Muscle of back (tissue), 3 donors: ENCODE measurements at regions not wholly inside any gene's neighbourhood (a gene's known extent, or its start where the extent isn't known, plus 50 kb on each side); places are given as distances from the start of the nearest gene placed in this dataset.
"Not testable (repeated sequence)": the region's sequence is repeated elsewhere in the genome, so short reads cannot be mapped to it uniquely, and the experiment has no call there.

Experiments
- DNase-seq, 3 donors: peaks; one replicate each; pipeline versions ENCODE4 v3.0.0 to v3.0.0-alpha.2; 2013

GRCh38 chr11:45409587-45409986, 123.4 kb upstream of the SYT13 start:
- no peak for DNase-seq

GRCh38 chr11:45407226-45407625, 121.1 kb upstream of the SYT13 start:
- DNase-seq: no peak

- DNase-seq: no peak
These were observed 120.0 kb upstream of the SYT13 start for GRCh38 chr11:45405916-45406670.

DNA sequence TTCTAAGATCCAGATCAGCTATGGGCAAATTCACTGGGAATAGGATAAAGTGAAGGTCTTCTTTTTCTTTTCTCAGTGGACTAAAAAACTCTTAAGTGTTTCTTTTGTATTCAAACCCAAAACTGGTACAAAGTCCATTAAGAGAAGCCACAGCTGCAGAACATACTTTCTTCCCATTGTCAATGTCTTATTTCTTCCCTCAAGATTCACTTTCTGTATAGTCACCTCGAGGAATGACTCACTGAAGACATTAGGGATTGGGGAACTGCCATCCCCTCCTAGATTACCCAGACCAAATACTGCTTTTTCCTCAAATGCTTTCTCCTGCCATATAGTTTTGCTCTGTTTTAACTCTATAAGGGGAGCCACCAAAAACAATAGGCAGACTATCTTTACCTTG, 117.4 kb upstream of the SYT13 start:
- not testable (repeated sequence) for DNase-seq

DNA sequence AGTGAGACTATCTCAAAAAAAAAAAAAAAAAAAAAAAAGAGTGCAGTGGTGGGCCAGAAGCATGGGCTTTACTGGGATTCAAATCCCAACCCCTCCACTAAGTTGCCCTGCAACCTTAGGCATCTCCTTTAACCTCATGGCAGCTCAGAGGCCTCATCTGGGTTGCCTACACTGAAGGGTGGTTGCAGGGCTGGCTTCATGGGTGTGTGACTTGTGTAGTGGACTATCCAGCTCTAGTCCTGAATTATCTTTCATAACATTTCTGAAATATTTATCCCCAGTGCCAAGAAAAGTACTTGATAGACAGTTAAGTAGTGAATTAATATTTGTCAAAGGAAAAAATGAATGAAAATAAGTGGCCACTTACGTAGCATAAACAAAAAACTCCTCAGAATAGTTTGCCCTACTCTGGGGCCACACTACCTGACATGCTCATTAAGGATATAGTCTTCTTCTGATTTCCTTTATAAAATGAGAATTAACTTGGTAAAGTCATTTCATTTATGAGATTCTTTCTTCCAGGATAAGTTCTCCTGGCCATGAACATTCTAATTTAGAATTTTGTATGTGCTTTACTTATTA, 116.0 kb upstream of the SYT13 start:
- DNase-seq: no peak

GRCh38 chr11:45400591-45400990, 114.5 kb upstream of the SYT13 start:
- DNase-seq: peak in 1 of 3 donors; percentile 49

DNA sequence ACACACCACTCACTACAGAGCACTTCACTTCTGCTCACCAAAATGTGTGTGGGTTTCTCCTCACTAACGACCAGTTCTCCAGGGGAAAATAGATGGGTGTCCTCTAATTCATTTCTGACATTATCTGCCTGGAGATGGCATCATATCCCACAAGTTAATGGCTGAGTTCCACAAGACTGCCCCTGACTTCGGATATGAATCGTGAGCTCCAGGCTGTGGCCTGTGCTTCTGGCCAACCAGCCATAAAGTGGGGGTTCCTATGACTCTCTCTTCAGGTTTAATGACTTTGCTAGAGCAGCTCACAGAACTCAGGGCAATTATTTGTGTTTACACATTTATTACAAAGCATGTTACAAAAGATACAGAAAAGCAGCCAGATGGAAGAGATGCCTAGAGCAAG, 113.0 kb upstream of the SYT13 start:
- no peak for DNase-seq

DNA sequence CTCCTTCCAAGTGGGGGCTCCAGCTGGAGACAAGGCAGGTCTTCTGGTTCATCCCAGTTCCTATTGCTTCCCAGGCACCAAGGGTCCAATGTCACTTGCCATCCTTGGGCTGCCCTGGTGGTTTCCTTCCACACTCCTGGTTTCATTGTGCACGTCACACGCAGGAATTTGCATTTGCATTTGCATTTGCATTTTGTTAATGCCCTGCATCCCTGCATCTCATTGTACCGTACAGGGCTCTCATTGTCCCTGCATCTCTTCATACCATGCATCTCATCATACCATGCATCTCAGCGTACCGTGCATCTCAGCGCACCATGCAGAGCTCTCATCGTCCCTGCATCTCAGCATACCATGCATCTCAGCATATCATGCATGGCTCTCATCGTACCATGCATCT, 112.2 kb upstream of the SYT13 start:
- DNase-seq: no peak

DNA sequence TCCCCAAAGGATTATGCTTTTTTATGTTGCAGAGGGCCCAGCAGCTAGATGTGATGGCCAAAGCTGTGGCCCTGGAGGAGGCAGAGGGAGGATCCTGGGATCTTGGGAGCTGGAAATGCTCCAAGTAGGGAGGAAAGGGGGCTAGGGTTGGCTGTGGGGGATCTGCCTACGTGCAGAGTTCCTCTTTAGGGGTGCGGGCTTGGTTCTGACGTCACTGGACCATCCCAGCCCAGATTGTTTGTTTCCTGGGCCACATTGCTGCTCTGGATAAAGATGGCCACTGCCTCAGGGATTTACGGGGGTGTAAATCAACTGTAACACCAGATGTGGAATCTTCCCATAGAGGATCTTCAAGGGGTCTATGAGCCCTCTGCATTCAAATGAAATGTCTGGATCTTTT, 110.3 kb upstream of the SYT13 start:
- no peak for DNase-seq

- DNase-seq: no peak
These were observed 109.8 kb upstream of the SYT13 start for GRCh38 chr11:45395947-45396346.

DNA sequence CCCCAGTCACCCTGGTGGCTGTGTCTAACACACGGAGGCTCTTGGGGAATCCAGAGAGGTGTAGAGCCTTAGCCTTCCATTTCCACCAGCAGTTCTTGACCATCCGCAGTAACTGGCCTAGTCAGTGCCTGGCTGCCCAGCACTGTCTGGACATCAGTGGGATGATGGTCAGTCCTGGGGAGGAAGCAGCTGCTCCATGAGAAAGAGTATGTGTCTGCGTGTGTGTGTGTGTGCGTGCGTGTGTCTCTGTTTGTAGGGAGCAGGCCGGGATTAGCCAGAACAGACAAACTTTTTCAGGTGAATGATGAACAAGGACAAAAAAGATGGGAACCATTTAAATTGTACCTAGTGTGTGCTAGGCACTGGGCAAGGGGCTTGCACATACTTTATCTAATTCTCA, 109.3 kb upstream of the SYT13 start:
- no peak for DNase-seq

GRCh38 chr11:45394294-45395085, 108.3 kb upstream of the SYT13 start:
- no peak for DNase-seq

GRCh38 chr11:45393826-45394225, 107.7 kb upstream of the SYT13 start:
- no peak for DNase-seq

- DNase-seq: no peak
These were observed 107.2 kb upstream of the SYT13 start for GRCh38 chr11:45393334-45393733.

- no peak for DNase-seq
These were observed 106.5 kb upstream of the SYT13 start for GRCh38 chr11:45392591-45393091.

- DNase-seq: no peak
These were observed 106.0 kb upstream of the SYT13 start for GRCh38 chr11:45392154-45392553.

DNA sequence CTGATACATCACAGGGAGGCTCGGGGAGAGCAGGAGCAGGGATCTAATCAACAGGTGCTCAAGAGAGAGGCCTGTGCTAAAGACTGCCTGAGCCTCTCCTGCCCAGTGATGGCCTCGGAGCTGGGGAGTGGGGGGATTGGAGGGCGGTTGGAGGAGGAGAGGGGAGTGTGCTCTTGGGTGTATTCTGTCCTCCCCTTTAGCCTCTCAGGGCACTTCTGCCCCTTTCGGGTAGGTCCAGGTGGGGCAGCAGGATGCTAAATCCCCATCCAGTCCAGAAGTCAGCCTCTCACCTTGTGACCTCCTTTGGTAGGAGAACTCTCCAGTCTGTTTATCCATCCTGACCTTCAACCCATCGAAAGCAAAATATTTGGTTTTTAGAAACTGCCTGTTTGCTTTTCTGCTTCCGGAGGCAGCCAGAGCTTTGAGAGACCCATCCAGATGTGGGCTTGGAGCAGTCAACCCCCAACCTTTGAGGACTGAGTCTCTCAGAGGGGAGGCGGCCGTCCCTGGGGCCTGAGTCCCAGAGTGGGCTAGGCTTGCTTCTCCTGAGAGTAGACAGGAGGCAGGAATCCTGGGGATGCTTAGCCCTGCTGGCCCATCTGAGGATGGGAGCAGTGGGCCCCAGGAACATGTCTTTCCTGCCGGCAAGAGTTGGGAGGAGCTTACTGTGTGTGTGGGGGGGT, 105.2 kb upstream of the SYT13 start:
- no peak for DNase-seq

DNA sequence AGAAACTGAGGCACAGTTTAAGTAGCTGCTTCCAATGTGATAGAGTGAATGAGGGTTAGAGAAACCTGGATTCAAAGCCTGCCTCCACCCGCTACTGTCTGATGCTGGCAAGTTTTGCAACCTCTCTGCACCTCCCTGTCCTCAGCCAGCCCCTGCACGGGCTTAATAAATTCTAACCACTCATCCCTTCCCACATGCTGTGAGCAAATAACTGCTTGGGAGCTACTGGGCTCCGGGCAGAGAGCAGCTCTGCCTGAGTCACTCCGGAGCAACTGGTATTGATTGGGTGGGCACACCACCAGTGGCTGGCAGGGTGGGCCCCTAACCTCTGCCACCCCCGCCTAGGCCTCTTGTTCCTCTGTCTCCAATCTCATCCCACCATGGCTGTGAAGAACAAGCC, 104.3 kb upstream of the SYT13 start:
- DNase-seq: no peak

GRCh38 chr11:45388472-45388871, 102.3 kb upstream of the SYT13 start:
- DNase-seq: no peak

DNA sequence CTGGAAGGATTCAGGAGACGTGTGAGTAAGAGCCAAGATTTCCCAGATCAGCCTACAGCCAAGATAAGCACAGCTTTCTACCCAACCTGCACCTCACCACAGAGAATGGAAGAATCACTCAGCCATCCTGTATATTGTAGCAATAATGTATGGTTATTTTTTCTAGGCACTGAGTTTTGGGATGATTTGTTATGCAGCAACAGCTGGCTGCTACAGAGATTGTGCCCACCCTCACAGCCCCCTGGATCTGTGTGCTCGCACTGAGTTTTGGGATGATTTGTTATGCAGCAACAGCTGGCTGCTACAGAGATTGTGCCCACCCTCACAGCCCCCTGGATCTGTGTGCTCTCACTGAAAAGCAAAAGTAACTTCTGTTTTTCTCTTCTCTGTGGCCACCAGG, 101.7 kb upstream of the SYT13 start:
- not testable (repeated sequence) for DNase-seq

DNA sequence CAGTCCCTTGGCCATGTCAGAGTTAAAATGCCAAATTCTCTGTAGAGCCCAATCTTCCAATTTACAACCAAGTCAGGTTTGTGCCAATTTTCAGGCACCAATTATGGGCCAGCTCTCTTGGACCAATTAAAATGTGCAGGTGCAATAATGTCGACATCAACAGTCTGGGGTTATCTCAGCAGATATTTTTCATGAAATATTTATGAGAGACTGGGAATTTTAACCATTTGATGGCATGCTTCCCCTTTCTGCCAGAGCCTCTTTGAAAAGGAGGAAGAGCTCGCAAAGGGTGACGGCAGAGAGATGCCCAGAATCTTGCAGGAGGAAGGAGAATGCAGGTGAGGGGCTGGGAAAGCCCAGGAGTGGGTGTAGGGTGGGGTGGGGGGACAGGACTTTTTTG, 100.8 kb upstream of the SYT13 start:
- no peak for DNase-seq

DNA sequence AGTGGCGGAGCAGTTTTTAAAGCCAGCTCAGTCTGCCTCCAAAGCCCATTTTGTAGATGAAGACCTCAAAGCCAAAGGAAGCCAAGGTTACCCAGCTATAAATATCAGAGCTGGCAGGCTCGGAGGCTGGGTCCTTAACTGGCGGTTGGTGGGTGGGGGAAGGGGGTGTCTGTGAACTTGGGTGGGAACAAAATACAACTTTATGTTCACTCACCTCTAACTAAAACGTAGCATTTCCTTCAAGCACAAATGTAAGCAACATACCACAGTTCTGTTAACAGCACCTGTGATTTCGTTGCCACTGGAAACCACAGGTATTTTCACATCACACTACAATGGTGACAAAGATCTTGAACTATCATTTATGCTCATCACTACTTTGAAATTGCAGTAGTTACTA, 99.7 kb upstream of the SYT13 start:
- no peak for DNase-seq
